RWPE2 (cell line): ENCODE measurements at regions not wholly inside any gene's neighbourhood (a gene's known extent, or its start where the extent isn't known, plus 50 kb on each side); places are given as distances from the start of the nearest gene placed in this dataset.

ENCODE experiments used
- ATAC-seq: fragments of 200-7000 bp; cut with Tn5 transposase; 3 replicates; pipeline ENCODE4 v1.9.1; 2021; ENCODE audit warnings: low read depth
- DNase-seq: peaks from one replicate; pipeline ENCODE4 v3.0.0-alpha.2; 2020; ENCODE audit warnings: low spot score
- H3K27ac ChIP-seq: fragments of 450-650 bp; 2 replicates; pipeline ENCODE4 v1.5.1; 2017; ENCODE audit warnings: mild to moderate bottlenecking; ENCODE audit not compliant: poor library complexity, severe bottlenecking
- H3K27me3 ChIP-seq: fragments of 250-450 bp; sonication (Bioruptor Pico); 2 replicates; pipeline ENCODE4 v1.5.1; 2021; ENCODE audit warnings: mild to moderate bottlenecking, moderate library complexity; ENCODE audit not compliant: insufficient read depth, poor library complexity, severe bottlenecking
- H3K36me3 ChIP-seq: fragments of 250-450 bp; sonication (Bioruptor Pico); 2 replicates; pipeline ENCODE4 v1.5.1; 2020; ENCODE audit warnings: low read depth, mild to moderate bottlenecking, moderate library complexity
- H3K4me1 ChIP-seq: fragments of 250-450 bp; sonication (Bioruptor Pico); 2 replicates; pipeline ENCODE4 v1.5.1; 2021; ENCODE audit warnings: mild to moderate bottlenecking, moderate library complexity; ENCODE audit not compliant: insufficient read depth, poor library complexity, severe bottlenecking
- H3K4me3 ChIP-seq: fragments of 250-450 bp; sonication (Bioruptor Pico); 2 replicates; pipeline ENCODE4 v1.5.1; 2021; ENCODE audit warnings: mild to moderate bottlenecking, moderate library complexity; ENCODE audit not compliant: severe bottlenecking
- H3K9me3 ChIP-seq: fragments of 250-450 bp; sonication (Bioruptor Pico); 2 replicates; pipeline ENCODE4 v1.5.1; 2021; ENCODE audit warnings: mild to moderate bottlenecking, moderate library complexity; ENCODE audit not compliant: severe bottlenecking
- TF ChIP-seq, protein P1 (sequence below): fragments of 450-650 bp; IDR thresholded peaks from one replicate; pipeline ENCODE4 v1.5.1; 2017; ENCODE audit warnings: mild to moderate bottlenecking, moderate library complexity; ENCODE audit not compliant: poor library complexity, severe bottlenecking

DNA sequence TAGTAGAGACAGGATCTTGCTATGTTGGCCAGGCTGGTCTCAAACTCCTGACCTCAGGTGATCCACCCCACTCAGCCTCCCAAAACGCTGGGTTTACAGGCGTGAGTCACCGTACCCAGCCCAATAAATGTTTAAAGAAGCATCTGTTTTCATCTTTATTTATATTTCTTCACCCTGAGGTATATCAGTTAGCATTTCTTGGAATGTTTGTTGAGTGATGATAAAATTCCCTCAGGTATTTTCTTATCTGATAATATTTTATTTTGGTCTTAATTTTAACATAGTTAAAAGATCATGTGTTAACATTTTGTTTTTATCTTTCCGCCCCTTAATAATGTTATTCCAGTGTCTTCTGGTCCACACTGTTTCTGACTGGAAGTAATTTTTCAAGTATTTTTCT is 839.6 kb upstream of the CDH10 start:
- Histone ChIP-seq H3K4me3 (no peak overlapping the region), H3K27me3 (no peaks in the 10 kb centered on the region), H3K36me3 (no peaks in the 10 kb centered on the region), H3K4me1 (peaks cover under 1% of the 10 kb centered on the region), H3K27ac (no peak overlapping the region), H3K9me3 (no peaks in the 10 kb centered on the region)
- TF ChIP-seq, protein P1, sequence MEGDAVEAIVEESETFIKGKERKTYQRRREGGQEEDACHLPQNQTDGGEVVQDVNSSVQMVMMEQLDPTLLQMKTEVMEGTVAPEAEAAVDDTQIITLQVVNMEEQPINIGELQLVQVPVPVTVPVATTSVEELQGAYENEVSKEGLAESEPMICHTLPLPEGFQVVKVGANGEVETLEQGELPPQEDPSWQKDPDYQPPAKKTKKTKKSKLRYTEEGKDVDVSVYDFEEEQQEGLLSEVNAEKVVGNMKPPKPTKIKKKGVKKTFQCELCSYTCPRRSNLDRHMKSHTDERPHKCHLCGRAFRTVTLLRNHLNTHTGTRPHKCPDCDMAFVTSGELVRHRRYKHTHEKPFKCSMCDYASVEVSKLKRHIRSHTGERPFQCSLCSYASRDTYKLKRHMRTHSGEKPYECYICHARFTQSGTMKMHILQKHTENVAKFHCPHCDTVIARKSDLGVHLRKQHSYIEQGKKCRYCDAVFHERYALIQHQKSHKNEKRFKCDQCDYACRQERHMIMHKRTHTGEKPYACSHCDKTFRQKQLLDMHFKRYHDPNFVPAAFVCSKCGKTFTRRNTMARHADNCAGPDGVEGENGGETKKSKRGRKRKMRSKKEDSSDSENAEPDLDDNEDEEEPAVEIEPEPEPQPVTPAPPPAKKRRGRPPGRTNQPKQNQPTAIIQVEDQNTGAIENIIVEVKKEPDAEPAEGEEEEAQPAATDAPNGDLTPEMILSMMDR, result no peak
- DNase-seq (no peak), ATAC-seq (no peak)

DNA sequence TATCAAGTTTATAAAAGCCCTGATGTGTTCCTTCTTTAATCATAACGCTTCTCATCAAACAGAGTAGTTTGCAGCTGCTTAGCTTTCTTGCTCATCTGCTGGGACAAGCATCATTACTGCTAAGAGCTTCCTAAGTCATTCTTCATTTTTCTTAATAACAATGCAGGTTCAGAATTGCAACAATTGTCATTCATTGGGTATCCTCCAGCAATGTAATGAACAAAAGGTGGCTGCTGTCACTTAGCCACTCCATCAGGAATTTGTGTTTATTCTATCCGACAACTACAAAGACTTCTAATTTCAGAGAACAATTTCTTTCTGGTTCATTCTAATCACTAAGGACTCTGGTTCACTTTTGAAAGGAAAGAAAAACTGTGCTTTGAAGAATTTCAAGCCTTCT is 836.7 kb upstream of the CDH10 start:
- ATAC-seq, result no peak
- Histone ChIP-seq H3K4me3 (no peak overlapping the region), H3K9me3 (no peaks in the 10 kb centered on the region), H3K36me3 (no peaks in the 10 kb centered on the region), H3K27me3 (no peaks in the 10 kb centered on the region), H3K27ac (no peak overlapping the region), H3K4me1 (no peaks in the 10 kb centered on the region)
- DNase-seq, result no peak
- TF ChIP-seq, protein P1, result no peak

DNA sequence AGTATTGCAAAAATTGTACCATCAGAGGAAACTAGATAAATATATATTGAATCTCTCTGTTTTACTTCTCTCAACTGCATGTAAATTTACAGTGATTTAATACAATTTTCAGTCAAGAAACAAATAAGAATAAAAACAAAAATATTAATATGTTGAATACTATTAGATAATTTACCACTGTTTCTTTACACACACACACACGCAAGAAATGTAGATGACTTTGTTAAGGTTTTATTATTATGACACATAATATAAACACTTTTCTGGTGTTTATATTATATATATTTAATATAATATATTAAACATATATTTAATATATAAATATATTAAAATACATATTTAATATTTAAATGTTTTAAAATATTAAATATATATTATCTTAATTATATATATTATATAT is 814.3 kb upstream of the CDH10 start:
- Histone ChIP-seq H3K9me3 (no peaks in the 10 kb centered on the region), H3K4me1 (peaks cover 2% of the 10 kb centered on the region), H3K27ac (no peak overlapping the region), H3K27me3 (no peaks in the 10 kb centered on the region), H3K36me3 (no peaks in the 10 kb centered on the region), H3K4me3 (no peak overlapping the region)
- TF ChIP-seq, protein P1, result no peak
- ATAC-seq (no peak), DNase-seq (no peak)

DNA sequence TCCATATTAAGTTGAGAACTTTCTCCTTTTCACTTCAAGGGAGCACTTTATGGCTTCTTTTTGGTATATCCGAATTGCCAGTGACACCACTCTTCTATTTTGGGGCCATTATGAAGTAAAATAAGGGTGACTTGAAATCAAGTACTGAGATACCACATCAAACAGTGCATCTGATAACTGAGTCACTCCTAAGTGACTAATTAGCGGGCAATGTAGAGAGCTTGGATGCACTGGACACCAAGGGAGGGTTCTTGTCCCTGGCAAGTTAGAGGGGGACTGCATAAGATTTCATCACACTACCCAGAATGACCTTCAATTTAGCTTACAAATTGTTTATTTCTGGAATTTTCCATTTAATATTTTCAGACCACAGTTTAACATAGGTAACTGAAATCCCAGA is 813.9 kb upstream of the CDH10 start:
- H3K27me3 ChIP-seq, result no peaks in the 10 kb centered on the region
- H3K27ac ChIP-seq, result no peak overlapping the region
- DNase-seq, result no peak
- H3K4me1 ChIP-seq, result peaks cover 2% of the 10 kb centered on the region
- peak; percentile 77 for ATAC-seq
- no peaks in the 10 kb centered on the region for H3K36me3 ChIP-seq
- no peak overlapping the region for H3K4me3 ChIP-seq
- H3K9me3 ChIP-seq, result no peaks in the 10 kb centered on the region
- TF ChIP-seq, protein P1, result no peak

DNA sequence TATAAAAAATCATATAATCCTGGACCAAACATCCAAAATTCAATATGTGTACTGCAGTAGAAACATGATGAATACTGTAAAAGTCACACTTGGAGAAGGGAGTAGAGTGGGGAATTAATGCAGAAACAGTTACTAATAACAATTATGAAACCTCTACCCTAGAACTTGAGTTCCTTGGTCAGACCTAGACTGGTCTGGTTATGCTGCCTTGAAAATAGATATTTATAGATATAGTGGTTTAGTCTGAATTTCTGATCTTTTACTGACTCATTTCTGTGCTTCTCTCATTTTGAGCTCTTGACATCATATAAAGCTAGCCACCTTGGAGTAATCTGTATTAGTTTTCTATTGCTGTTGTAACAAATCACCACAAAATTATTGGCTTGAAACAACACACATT is 808.7 kb upstream of the CDH10 start:
- no peak overlapping the region for H3K27ac ChIP-seq
- no peaks in the 10 kb centered on the region for H3K27me3 ChIP-seq
- H3K9me3 ChIP-seq, result no peaks in the 10 kb centered on the region
- no peaks in the 10 kb centered on the region for H3K36me3 ChIP-seq
- ATAC-seq (no peak), DNase-seq (no peak)
- no peaks in the 10 kb centered on the region for H3K4me1 ChIP-seq
- H3K4me3 ChIP-seq, result no peak overlapping the region
- TF ChIP-seq, protein P1, result no peak
